ENCODE measurements at regions not wholly inside any gene's neighbourhood (a gene's known extent, or its start where the extent isn't known, plus 50 kb on each side); places are given as distances from the start of the nearest gene placed in this dataset.

DNA sequence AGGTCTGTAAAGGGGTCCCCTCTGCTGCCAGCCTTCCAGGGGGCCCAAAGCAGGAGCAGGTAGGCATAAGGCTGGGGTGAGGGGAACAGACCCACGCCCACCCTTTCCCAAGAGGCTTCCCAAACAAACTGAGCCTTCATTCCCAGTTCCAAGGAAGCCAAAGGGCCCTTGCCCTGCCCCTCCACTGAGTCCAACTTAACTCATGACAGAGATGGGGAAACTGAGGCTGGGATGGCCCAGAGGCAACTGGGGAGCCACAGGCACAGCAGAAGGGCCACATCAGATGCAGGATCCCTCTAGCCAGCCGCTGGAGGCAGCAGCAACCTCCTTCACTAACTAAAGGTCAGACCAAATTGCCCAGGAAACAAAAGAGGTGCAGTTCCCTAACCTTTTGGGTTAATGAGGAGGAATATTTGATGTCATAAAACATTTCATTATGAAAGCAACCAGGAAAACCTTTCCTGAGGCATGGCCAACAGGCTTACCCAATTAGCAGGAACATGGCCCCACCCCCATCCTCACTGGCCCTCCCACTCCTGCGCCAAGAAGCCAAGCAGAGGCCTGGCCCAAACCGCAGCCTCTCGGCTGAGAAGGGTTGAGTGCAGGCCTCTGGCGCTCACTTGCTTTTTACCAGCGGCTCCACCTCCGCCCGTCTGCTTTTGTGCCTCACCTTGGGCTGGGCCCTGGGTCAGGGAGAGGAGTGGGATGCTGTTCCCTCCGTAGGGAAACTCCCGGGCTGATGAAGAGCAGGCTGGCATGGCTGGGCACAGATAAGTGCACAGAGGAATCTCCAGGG is 293.5 kb upstream of the RTL1 start:
- DNase-seq = no peak

- no peak for DNase-seq
Measured at GRCh38 chr14:101197595-101198397, 294.3 kb upstream of the RTL1 start.

DNA sequence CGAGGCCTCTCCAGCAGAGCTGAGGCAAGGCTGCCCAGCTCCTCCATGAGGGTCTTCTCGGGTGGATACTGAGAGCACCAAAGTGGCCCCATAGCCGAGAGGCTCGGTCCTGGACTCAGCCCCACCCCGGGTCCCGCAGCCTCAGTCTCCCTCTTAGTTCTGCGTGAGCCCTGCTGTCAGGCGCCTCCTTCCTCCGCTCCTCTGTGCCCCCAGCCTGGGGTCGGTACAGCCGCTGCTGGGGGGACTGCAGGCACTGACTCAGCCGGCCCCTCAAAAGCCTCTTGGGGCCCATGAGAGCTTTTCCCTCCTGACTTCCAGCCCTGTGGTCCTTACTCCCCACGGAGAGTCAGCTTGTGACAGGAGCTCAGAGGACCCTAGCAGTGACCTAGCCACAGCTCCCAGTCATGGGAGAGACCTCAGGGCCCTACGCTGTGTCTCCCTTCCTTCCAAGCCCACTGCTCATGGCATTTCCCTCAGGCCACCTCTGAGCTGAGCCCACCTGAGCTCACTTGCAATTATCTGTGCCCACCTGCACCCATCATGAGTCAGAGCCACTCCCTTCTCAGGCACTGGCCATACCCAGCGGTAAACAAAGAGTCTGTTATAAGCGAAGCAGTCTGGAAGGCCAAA is 295.0 kb upstream of the RTL1 start:
- no peak for DNase-seq

- DNase-seq = no peak
Measured at GRCh38 chr14:101199028-101199770, 295.7 kb upstream of the RTL1 start.

- DNase-seq = no peak
Measured at GRCh38 chr14:101200008-101200649, 296.6 kb upstream of the RTL1 start.

- no peak for DNase-seq
Measured at GRCh38 chr14:101200650-101201516, 297.4 kb upstream of the RTL1 start.

DNA sequence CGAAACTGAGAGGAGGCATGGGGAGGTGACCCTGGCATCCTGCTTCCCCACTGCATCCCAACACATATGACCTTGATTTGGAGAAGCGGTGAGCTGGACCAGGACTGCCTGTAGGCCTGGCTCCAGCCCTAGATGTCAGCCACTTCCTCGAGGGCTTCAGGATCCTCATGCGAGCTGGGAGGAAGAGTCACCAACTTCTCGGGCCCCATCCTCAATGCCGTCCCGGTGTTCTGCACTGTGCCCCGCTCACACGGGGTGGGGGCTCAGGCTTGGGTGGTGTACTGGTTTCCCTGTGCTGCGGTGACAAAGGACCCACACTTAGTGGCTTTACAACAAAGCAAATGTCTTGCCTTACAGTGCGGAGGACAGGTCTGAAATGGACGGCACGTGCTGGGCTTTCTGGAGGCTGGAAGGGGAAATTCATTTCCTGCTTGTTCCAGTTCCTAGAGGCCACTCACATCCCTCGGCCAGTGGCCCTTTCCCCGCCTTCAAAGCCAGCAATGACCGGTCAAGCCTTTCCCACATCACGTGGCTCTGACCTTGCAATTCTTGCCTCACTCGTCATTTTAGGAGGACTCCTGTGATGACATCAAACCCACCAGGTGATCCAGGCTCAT is 298.1 kb upstream of the RTL1 start:
- DNase-seq = no peak

- DNase-seq = no peak
Measured at GRCh38 chr14:101202627-101203404, 299.3 kb upstream of the RTL1 start.

- DNase-seq = no peak
Measured at GRCh38 chr14:101206556-101206955, 303.0 kb upstream of the RTL1 start.

DNA sequence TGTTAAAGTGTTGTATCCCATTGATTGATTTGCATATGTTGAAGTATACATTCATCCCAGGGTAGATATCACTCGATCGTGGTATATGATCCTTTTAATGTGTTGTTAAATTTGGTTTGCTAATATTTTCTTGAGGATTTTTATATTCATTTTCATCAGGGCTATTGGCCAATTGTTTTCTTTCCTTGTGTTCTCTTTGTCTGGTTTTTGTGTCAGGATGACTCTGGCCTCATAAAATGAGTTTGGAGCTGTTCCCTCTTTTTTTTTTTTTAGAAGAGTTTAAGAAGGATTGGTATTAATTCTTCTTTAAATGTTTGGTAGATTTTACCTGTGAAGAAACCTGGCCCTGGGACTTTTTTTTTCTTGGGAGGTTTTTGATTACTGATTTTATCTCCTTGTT is 303.5 kb upstream of the RTL1 start:
- DNase-seq = no peak

- DNase-seq = no peak
Measured at GRCh38 chr14:101207897-101208296, 304.4 kb upstream of the RTL1 start.

GRCh38 chr14:101209594-101209993 is 306.1 kb upstream of the RTL1 start:
- DNase-seq = no peak

- no peak for DNase-seq
Measured at GRCh38 chr14:101215266-101215665, 311.7 kb upstream of the RTL1 start.

DNA sequence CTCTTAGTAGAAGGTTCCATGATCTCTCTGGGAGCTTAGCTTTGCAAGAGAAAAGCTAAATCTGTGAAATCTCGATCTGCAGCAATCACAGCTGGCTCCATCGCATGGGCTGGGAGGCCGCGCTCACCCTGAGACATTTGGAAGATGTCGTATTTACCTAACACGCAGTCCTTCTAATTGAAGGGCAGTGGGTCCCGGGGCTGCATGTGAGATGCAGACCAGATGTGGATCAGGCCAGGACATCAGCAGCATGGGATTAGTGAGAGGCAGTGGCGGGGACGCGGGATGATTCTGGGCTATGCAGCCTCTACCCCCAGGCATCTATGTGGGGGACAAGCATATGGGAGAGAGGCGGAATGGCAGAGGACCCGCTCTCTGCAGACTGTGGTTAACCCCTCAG is 312.4 kb upstream of the RTL1 start:
- no peak for DNase-seq

- DNase-seq = no peak
Measured at GRCh38 chr14:101216366-101217079, 313.0 kb upstream of the RTL1 start.

- no peak for DNase-seq
Measured at GRCh38 chr14:101217080-101217463, 313.6 kb upstream of the RTL1 start.

GRCh38 chr14:101217616-101218371 is 314.3 kb upstream of the RTL1 start:
- DNase-seq = no peak

DNA sequence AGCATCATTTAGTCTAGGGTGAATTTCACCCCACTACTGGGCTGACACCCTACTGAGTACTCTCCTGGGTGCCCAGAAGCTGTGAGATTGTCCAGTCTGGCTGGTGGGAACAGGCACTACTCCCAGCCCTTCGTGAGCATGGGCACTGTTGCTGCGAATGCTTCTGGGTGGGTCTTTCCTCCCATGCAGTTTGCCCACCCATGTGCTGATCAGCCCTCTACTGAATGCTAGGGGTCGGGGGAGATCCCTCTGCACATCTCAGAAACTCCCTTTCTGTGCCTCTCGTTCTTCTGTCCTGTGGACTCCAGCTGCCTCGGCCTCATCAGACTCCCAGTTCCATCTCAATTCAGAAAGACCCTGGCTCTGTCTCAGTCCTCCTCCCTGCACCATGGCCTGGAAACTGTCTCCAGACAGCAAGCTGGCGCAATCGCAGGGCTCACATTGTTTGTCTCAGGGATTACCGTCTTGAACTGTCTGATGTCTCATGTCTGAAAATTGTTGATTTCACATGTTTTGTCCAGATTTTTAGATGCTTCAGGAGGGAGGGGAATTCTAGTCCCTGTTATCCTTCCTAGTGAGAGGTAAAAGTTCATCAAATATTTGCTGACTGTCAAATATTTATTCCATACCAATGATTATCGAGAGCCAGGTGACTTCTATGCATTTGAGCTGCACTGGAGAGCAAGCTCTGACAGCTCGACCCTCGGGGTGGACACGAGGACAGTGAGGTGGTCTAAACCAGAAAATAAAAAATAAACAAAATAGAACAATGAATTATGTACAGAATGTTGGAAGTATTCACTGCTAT is 316.6 kb upstream of the RTL1 start:
- no peak for DNase-seq
